ENCODE measurements at regions not wholly inside any gene's neighbourhood (a gene's known extent, or its start where the extent isn't known, plus 50 kb on each side); places are given as distances from the start of the nearest gene placed in this dataset.

- no peak for TF ChIP-seq CTCF (conservative IDR thresholded peaks at IDR 0.05 in 1 of 2, IDR thresholded peaks at IDR 0.05 in 1 of 2; ENCODE audit: low read depth in 1 of 2, low read length in 2 of 2)
- TF ChIP-seq EZH2 (IDR thresholded peaks at IDR 0.05; ENCODE audit: low read length, missing control alignments): no peak
These were observed 151.4 kb upstream of the ETV3 start for GRCh38 chr1:157289424-157290105.

Measured in fibroblast of lung (primary cell).